Sigmoid colon (tissue), 6 donors: ENCODE measurements at regions not wholly inside any gene's neighbourhood (a gene's known extent, or its start where the extent isn't known, plus 50 kb on each side); places are given as distances from the start of the nearest gene placed in this dataset.

ENCODE experiments used
- DNase-seq: peaks from one replicate; pipeline ENCODE4 v3.0.0-alpha.2; 2019
- H3K27ac ChIP-seq, 4 donors: fragments of 200-600 bp; sonication (generic); one replicate each; pipeline ENCODE4 v1.5.1; 2016 to 2019; ENCODE audit warnings: mild to moderate bottlenecking in 1 of 4
- H3K27me3 ChIP-seq, 3 donors: fragments of 200-600 bp; sonication (generic); one replicate each; pipeline ENCODE4 v1.5.1; 2019; ENCODE audit warnings: mild to moderate bottlenecking in 1 of 3
- H3K36me3 ChIP-seq, 4 donors: fragments of 200-600 bp; sonication (generic); one replicate each; pipeline ENCODE4 v1.5.1; 2016 to 2019
- H3K4me1 ChIP-seq, 4 donors: fragments of 200-600 bp; sonication (generic); one replicate each; pipeline ENCODE4 v1.5.1; 2017 to 2019
- H3K4me3 ChIP-seq, 4 donors: fragments of 200-600 bp; sonication (generic); one replicate each; pipeline ENCODE4 v1.5.1; 2017 to 2019; ENCODE audit warnings: mild to moderate bottlenecking in 2 of 4, moderate library complexity in 1 of 4
- H3K9me3 ChIP-seq, 4 donors: fragments of 200-600 bp in 3 of 4; sonication (generic) in 3 of 4; one replicate each; pipeline versions ENCODE4 v1.5.1 to v1.6.1; 2013 to 2019
- CTCF ChIP-seq, 4 experiments: fragments of 450-650 bp in 3 of 4; fragments of 200-600 bp in 1 of 4; IDR thresholded peaks; one replicate each; pipeline ENCODE4 v1.5.1; 2016 to 2019; ENCODE audit warnings: antibody characterized with exemption in 4 of 4, mild to moderate bottlenecking in 3 of 4, moderate library complexity in 2 of 4
- EP300 ChIP-seq, 4 donors: sonication (generic); formaldehyde crosslinking; IDR thresholded peaks; one replicate each; pipeline ENCODE4 v1.6.1; 2017; ENCODE audit warnings: antibody characterized with exemption in 4 of 4
- POLR2A ChIP-seq, 2 donors: fragments of 450-650 bp; IDR thresholded peaks; one replicate each; pipeline ENCODE4 v1.6.1; 2016; ENCODE audit warnings: antibody characterized with exemption in 2 of 2, mild to moderate bottlenecking in 2 of 2, moderate library complexity in 2 of 2
- POLR2AphosphoS5 ChIP-seq, 4 donors: sonication (generic); formaldehyde crosslinking; IDR thresholded peaks; one replicate each; pipeline ENCODE4 v1.6.1; 2017; ENCODE audit warnings: antibody characterized with exemption in 4 of 4
- WGBS, 2 donors: extraction: QIAGEN DNeasy Blood & Tissue Kit; methylation state at CpG; one replicate each; pipeline ENCODE4 v1.1.7; 2013; 5-methylcytosine and 5-hydroxymethylcytosine counted together
- intact Hi-C: fragments of 100-400 bp; cut with DNase I; formaldehyde crosslinking; loops from one replicate; pipeline ENCODE4 v1.15.1; 2023
- donor health status: healthy with polysubstance abuse.
- donor health status: healthy.

- Histone ChIP-seq H3K36me3 (no peaks in the 10 kb centered on the region), H3K9me3 (no peaks in the 10 kb centered on the region), H3K27me3 (no peaks in the 10 kb centered on the region), H3K4me3 (no peak overlapping the region), H3K4me1 (no peaks in the 10 kb centered on the region), H3K27ac (no peak overlapping the region)
- TF ChIP-seq CTCF (IDR thresholded peaks at IDR 0.05) (no peak), POLR2A (IDR thresholded peaks at IDR 0.05) (no peak), EP300 (IDR thresholded peaks at IDR 0.05) (no peak), POLR2AphosphoS5 (IDR thresholded peaks at IDR 0.05) (no peak)
- intact Hi-C loops: no loop called here
- WGBS, 2 donors: 86 to 89% methylated on average over 1 of the region's 1 CpG
- DNase-seq: no peak
Measured at GRCh38 chr13:31670831-31671617, 68.3 kb upstream of the RXFP2 start.

DNA sequence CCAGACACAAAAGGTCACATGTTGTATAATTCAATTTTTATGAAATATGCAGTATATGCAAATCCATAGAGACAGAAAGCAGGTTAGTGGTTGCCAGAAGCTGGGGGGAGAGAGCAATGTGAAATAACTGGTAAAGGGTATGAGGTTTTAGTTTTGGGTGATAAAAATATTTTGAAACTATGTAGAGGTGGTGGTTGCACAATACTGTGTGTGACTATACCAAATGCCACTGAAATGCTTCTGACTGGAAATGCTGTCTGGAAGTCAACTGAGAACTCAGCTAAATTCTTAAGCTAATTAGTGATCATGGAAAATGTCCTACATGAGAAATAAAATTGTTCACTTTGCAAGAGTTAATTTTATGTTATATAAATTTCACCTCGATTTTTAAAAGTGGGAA, 65.3 kb upstream of the RXFP2 start:
- Histone ChIP-seq H3K9me3 (no peaks in the 10 kb centered on the region), H3K4me1 (no peaks in the 10 kb centered on the region), H3K4me3 (no peak overlapping the region), H3K36me3 (no peaks in the 10 kb centered on the region), H3K27me3 (no peaks in the 10 kb centered on the region), H3K27ac (no peak overlapping the region)
- WGBS, 2 donors: 76 to 80% methylated on average over 1 of the region's 1 CpG
- no peak for DNase-seq
- intact Hi-C loops: no loop called here
- no peak for TF ChIP-seq POLR2A (IDR thresholded peaks at IDR 0.05)
- TF ChIP-seq EP300 (IDR thresholded peaks at IDR 0.05): no peak
- no peak for TF ChIP-seq CTCF (IDR thresholded peaks at IDR 0.05)
- TF ChIP-seq POLR2AphosphoS5 (IDR thresholded peaks at IDR 0.05): no peak

GRCh38 chr13:31675440-31675953, 63.8 kb upstream of the RXFP2 start:
- Histone ChIP-seq H3K27me3 (no peaks in the 10 kb centered on the region), H3K4me3 (no peak overlapping the region), H3K4me1 (no peaks in the 10 kb centered on the region), H3K9me3 (no peaks in the 10 kb centered on the region), H3K27ac (no peak overlapping the region), H3K36me3 (no peaks in the 10 kb centered on the region)
- WGBS, 2 donors: 69 to 70% methylated on average over 5 of the region's 5 CpGs
- intact Hi-C loops: no loop called here
- no peak for TF ChIP-seq POLR2A (IDR thresholded peaks at IDR 0.05)
- TF ChIP-seq CTCF (IDR thresholded peaks at IDR 0.05): no peak
- TF ChIP-seq EP300 (IDR thresholded peaks at IDR 0.05): no peak
- TF ChIP-seq POLR2AphosphoS5 (IDR thresholded peaks at IDR 0.05): no peak
- no peak for DNase-seq

GRCh38 chr13:31681133-31681532, 58.2 kb upstream of the RXFP2 start:
- 92 to 97% methylated on average over 2 of the region's 2 CpGs for WGBS, 2 donors
- Histone ChIP-seq H3K27me3 (no peaks in the 10 kb centered on the region), H3K4me3 (no peak overlapping the region), H3K9me3 (no peaks in the 10 kb centered on the region), H3K36me3 (no peaks in the 10 kb centered on the region), H3K27ac (no peak overlapping the region), H3K4me1 (no peaks in the 10 kb centered on the region)
- TF ChIP-seq EP300 (IDR thresholded peaks at IDR 0.05): no peak
- TF ChIP-seq POLR2AphosphoS5 (IDR thresholded peaks at IDR 0.05): no peak
- no peak for TF ChIP-seq POLR2A (IDR thresholded peaks at IDR 0.05)
- intact Hi-C loops: no loop called here
- no peak for DNase-seq

DNA sequence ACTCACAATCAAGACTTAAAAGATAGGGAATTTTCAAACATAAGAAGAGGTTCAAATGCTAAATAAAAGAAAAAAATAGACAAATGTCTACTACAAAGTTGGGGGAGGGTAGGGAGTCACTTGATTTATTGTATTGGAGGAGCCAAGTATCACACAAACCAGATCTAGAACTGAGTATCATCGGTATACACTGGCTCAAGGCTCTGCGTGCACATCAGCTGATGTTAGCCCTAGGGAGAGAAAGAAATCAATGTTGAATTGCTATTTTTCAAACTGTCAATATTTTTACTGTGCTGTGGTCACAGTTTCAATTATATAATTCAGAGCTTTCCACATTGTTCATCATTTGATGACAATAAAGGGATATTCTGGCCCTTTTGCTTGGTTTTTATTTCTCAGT, 54.9 kb upstream of the RXFP2 start:
- Histone ChIP-seq H3K4me3 (no peak overlapping the region), H3K4me1 (no peaks in the 10 kb centered on the region), H3K27ac (no peak overlapping the region), H3K9me3 (no peaks in the 10 kb centered on the region), H3K36me3 (no peaks in the 10 kb centered on the region), H3K27me3 (no peaks in the 10 kb centered on the region)
- intact Hi-C loops: no loop called here
- WGBS, 2 donors: 89 to 96% methylated on average over 2 of the region's 2 CpGs
- no peak for DNase-seq
- TF ChIP-seq CTCF (IDR thresholded peaks at IDR 0.05) (no peak), EP300 (IDR thresholded peaks at IDR 0.05) (no peak)
